ENCODE measurements at regions not wholly inside any gene's neighbourhood (a gene's known extent, or its start where the extent isn't known, plus 50 kb on each side); places are given as distances from the start of the nearest gene placed in this dataset.

- Histone ChIP-seq H3K23ac (ENCODE audit: insufficient read length, low read depth, low read length) (no peak overlapping the region), H3K4me2 (ENCODE audit: insufficient read depth, insufficient read length, low read length) (no peak overlapping the region), H2BK5ac (ENCODE audit: insufficient read length, low read length) (no peak overlapping the region), H3K14ac (ENCODE audit: insufficient read depth, low read length) (no peak overlapping the region), H3K56ac (ENCODE audit: insufficient read length, low read depth, low read length) (no peak overlapping the region), H2AFZ (ENCODE audit: low read length) (no peak overlapping the region), H2BK12ac (ENCODE audit: insufficient read length, low read depth, low read length) (no peak overlapping the region), H2BK15ac (ENCODE audit: low read depth, low read length) (no peak overlapping the region), H2BK20ac (ENCODE audit: low read depth, low read length, poor library complexity, severe bottlenecking) (no peak overlapping the region), H4K20me1 (ENCODE audit: control insufficient read depth, insufficient read depth, insufficient read length) (no peaks in the 10 kb centered on the region), H3T11ph (ENCODE audit: low read length) (no peak overlapping the region), H3K18ac (ENCODE audit: insufficient read length, low read depth, low read length) (no peak overlapping the region), H2AK5ac (ENCODE audit: insufficient read length, low read length) (no peak overlapping the region), H4K91ac (ENCODE audit: insufficient read length, low read depth, low read length) (no peak overlapping the region), H3K79me2 (ENCODE audit: insufficient read depth, low read length) (no peaks in the 10 kb centered on the region), H3K27ac (ENCODE audit: insufficient read length, low read depth, low read length) (no peak overlapping the region), H3K27me3 (ENCODE audit: insufficient read depth, low read length) (no peaks in the 10 kb centered on the region), H4K5ac (ENCODE audit: insufficient read length, low read depth, low read length) (no peak overlapping the region), H3K4ac (ENCODE audit: low read depth, low read length) (no peak overlapping the region), H3K9me3 (ENCODE audit: control insufficient read depth, low read depth, low read length) (no peaks in the 10 kb centered on the region), H3K23me2 (ENCODE audit: insufficient read length, low read depth, low read length, poor library complexity, severe bottlenecking) (no peaks in the 10 kb centered on the region), H3K4me1 (ENCODE audit: insufficient read depth, low read length) (no peaks in the 10 kb centered on the region), H3K79me1 (ENCODE audit: insufficient read depth, low read depth, low read length, poor library complexity, severe bottlenecking) (no peaks in the 10 kb centered on the region), H2BK120ac (ENCODE audit: low read depth, low read length, poor library complexity, severe bottlenecking) (no peak overlapping the region), H4K8ac (replicated peaks; ENCODE audit: insufficient read length, low read depth, low read length) (no peak overlapping the region), H3K9ac (ENCODE audit: extremely low read depth, insufficient read length, low read length) (no peak overlapping the region)
- no CpG with 5 or more reads among the region's 3 CpGs for WGBS (ENCODE audit: extremely low coverage, insufficient read length, low lambda C conversion rate)
- TF ChIP-seq, protein P1, sequence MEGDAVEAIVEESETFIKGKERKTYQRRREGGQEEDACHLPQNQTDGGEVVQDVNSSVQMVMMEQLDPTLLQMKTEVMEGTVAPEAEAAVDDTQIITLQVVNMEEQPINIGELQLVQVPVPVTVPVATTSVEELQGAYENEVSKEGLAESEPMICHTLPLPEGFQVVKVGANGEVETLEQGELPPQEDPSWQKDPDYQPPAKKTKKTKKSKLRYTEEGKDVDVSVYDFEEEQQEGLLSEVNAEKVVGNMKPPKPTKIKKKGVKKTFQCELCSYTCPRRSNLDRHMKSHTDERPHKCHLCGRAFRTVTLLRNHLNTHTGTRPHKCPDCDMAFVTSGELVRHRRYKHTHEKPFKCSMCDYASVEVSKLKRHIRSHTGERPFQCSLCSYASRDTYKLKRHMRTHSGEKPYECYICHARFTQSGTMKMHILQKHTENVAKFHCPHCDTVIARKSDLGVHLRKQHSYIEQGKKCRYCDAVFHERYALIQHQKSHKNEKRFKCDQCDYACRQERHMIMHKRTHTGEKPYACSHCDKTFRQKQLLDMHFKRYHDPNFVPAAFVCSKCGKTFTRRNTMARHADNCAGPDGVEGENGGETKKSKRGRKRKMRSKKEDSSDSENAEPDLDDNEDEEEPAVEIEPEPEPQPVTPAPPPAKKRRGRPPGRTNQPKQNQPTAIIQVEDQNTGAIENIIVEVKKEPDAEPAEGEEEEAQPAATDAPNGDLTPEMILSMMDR (conservative IDR thresholded peaks at IDR 0.05): no peak
- H3K27ac Mint-ChIP-seq: no peak overlapping the region
- peaks cover 5 to 9% of the 10 kb centered on the region in 2 experiments for H3K4me1 Mint-ChIP-seq
- H3K9me3 Mint-ChIP-seq: peaks cover 0 to 6% of the 10 kb centered on the region in 2 experiments; a peak in 3 of 5 replicates
- H3K36me3 Mint-ChIP-seq (ENCODE audit: insufficient read depth in 1 of 3, low read depth in 3 of 3): peaks cover 0 to 2% (median 0%) of the 10 kb centered on the region in 3 experiments; a peak in 1 of 7 replicates
- DNase-seq: no peak
- no peak overlapping the region for H3K4me3 Mint-ChIP-seq
- H3K27me3 Mint-ChIP-seq (ENCODE audit: low read depth): no peaks in the 10 kb centered on the region
These were observed 135.5 kb downstream of the IRS1 start for GRCh38 chr2:226664140-226664539.

Data from H9 (cell line).